ENCODE measurements at regions not wholly inside any gene's neighbourhood (a gene's known extent, or its start where the extent isn't known, plus 50 kb on each side); places are given as distances from the start of the nearest gene placed in this dataset.

DNA sequence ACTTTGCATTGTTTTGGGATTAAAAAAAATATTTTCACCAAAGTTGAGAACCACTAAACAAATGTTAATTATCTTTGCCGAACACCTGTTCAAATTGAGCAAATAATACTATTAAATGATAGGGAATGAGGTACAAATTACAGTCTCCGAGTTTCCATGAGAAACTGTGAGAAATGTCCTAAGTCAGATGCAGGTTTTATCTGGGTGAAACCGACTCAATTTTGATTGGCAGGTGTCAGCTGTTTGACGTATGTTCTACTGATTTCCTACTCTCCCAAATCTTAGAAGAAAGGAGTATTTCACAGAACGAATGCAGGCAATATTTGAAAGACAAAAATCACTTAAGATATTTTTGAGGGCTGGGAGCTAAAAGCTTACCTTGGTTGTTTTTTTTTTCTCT is 622.0 kb upstream of the GOT2 start:
- TF ChIP-seq EZH2 (IDR thresholded peaks at IDR 0.05; ENCODE audit: insufficient read depth, poor library complexity, severe bottlenecking) (no peak), EZH2phosphoT487 (IDR thresholded peaks at IDR 0.05; ENCODE audit: insufficient read depth, low read depth) (no peak)
- DNase-seq = no peak
- H3K9ac ChIP-seq = no peak overlapping the region
- H3K36me3 ChIP-seq (ENCODE audit: low read depth) = no peaks in the 10 kb centered on the region
- H3K27me3 ChIP-seq (replicated peaks; ENCODE audit: insufficient read depth) = no peaks in the 10 kb centered on the region
- H3K9me2 ChIP-seq (ENCODE audit: insufficient read depth) = no peaks in the 10 kb centered on the region
- H3K4me1 ChIP-seq (ENCODE audit: insufficient read depth) = no peaks in the 10 kb centered on the region
- no peaks in the 10 kb centered on the region for H3K9me3 ChIP-seq (ENCODE audit: low read depth)
- no peaks in the 10 kb centered on the region for H3K79me2 ChIP-seq (ENCODE audit: insufficient read depth)
- no peaks in the 10 kb centered on the region for H4K20me1 ChIP-seq (ENCODE audit: insufficient read depth)
- in situ Hi-C loops (cut with MboI) = no loop called here
- H3K27ac ChIP-seq = no peak overlapping the region
- H3K4me3 ChIP-seq = no peak overlapping the region
- no peak overlapping the region for H3K4me2 ChIP-seq (ENCODE audit: unreplicated experiment)
- H2AFZ ChIP-seq = no peak overlapping the region
- 23 to 28% methylated on average over 5 of the region's 5 CpGs for WGBS, 2 experiments (ENCODE audit: low coverage in 1 of 2, low lambda C conversion rate in 2 of 2, missing lambda C conversion rate in 2 of 2)
- no peaks in the 10 kb centered on the region for H3F3A ChIP-seq (ENCODE audit: insufficient read depth)

DNA sequence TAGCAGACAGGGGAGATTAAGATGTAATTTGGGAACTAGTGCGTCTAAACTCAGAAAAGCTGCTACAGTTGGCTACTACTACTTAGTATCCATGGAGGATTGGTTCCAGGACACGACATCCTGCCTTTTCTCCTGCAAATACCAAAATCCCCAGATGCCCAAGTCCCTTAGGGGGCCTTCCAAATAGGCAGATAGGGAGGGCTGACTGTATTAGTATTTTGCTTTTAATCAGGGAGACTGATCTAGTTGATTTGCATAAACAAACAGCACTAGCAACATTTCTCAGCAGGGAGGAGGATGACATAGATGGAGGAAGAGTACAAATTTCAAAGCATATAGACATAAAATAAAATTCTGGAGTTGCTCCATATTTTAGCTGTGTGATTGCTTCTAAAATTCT is 621.6 kb upstream of the GOT2 start:
- TF ChIP-seq EZH2phosphoT487 (IDR thresholded peaks at IDR 0.05; ENCODE audit: insufficient read depth, low read depth) (no peak), EZH2 (IDR thresholded peaks at IDR 0.05; ENCODE audit: insufficient read depth, poor library complexity, severe bottlenecking) (no peak)
- H4K20me1 ChIP-seq (ENCODE audit: insufficient read depth) = no peaks in the 10 kb centered on the region
- in situ Hi-C loops (cut with MboI) = no loop called here

DNA sequence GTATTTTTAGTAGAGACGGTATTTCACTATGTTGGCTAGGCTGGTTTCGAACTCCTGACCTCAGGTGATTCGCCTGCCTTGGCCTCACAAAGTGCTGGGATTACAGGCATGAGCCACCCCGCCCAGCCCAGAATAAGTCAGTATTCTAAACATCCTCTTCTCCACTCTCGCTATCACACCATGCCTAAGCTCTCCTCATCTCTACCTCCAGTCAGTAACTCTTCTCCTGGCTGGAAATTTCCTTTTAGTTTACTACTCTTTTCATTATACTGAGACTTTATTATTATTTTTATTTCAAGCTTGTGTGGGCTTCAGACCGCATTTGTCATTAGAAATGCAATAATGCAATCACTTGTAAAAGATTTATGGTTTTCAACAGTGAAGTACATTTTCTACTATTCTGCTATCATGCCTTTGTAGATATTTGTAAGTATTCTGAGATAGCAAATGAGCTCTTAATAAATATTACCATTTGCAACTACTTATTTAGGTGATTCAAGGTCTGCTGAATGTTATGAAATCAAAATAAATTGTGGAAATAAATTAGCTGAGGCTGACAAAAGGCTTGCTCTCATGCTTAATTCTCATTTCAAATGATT is 617.3 kb upstream of the GOT2 start:
- no peaks in the 10 kb centered on the region for H3K9me2 ChIP-seq (ENCODE audit: insufficient read depth)
- no peak overlapping the region for H3K9ac ChIP-seq
- in situ Hi-C loops (cut with MboI) = no loop called here
- H3K4me2 ChIP-seq (ENCODE audit: unreplicated experiment) = no peak overlapping the region
- no peaks in the 10 kb centered on the region for H3K79me2 ChIP-seq (ENCODE audit: insufficient read depth)
- no peak overlapping the region for H3K4me3 ChIP-seq
- H3K9me3 ChIP-seq (ENCODE audit: low read depth) = no peaks in the 10 kb centered on the region
- TF ChIP-seq EZH2 (IDR thresholded peaks at IDR 0.05; ENCODE audit: insufficient read depth, poor library complexity, severe bottlenecking) = no peak
- no peak for TF ChIP-seq EZH2phosphoT487 (IDR thresholded peaks at IDR 0.05; ENCODE audit: insufficient read depth, low read depth)
- H3K36me3 ChIP-seq (ENCODE audit: low read depth) = no peaks in the 10 kb centered on the region
- WGBS, 2 experiments (ENCODE audit: low coverage in 1 of 2, low lambda C conversion rate in 2 of 2, missing lambda C conversion rate in 2 of 2) = 35% methylated on average over 6 of the region's 6 CpGs
- H3K4me1 ChIP-seq (ENCODE audit: insufficient read depth) = no peaks in the 10 kb centered on the region
- no peaks in the 10 kb centered on the region for H3K27me3 ChIP-seq (replicated peaks; ENCODE audit: insufficient read depth)
- H3F3A ChIP-seq (ENCODE audit: insufficient read depth) = no peaks in the 10 kb centered on the region
- no peak for DNase-seq
- H2AFZ ChIP-seq = no peak overlapping the region
- H4K20me1 ChIP-seq (ENCODE audit: insufficient read depth) = no peaks in the 10 kb centered on the region
- no peak overlapping the region for H3K27ac ChIP-seq

More for the DNA sequence above, 621.6 kb upstream of the GOT2 start:
- Histone ChIP-seq H3K4me1 (ENCODE audit: insufficient read depth) (no peaks in the 10 kb centered on the region), H3K79me2 (ENCODE audit: insufficient read depth) (no peaks in the 10 kb centered on the region), H3K4me2 (ENCODE audit: unreplicated experiment) (no peak overlapping the region), H3K4me3 (no peak overlapping the region), H3K9me2 (ENCODE audit: insufficient read depth) (no peaks in the 10 kb centered on the region), H3K36me3 (ENCODE audit: low read depth) (no peaks in the 10 kb centered on the region), H2AFZ (no peak overlapping the region), H3K27ac (no peak overlapping the region), H3K9me3 (ENCODE audit: low read depth) (no peaks in the 10 kb centered on the region), H3K9ac (no peak overlapping the region), H3F3A (ENCODE audit: insufficient read depth) (no peaks in the 10 kb centered on the region), H3K27me3 (replicated peaks; ENCODE audit: insufficient read depth) (no peaks in the 10 kb centered on the region)
- WGBS, 2 experiments (ENCODE audit: low coverage in 1 of 2, low lambda C conversion rate in 2 of 2, missing lambda C conversion rate in 2 of 2) = 11 to 16% methylated on average over 2 of the region's 2 CpGs
- DNase-seq = no peak

DNA sequence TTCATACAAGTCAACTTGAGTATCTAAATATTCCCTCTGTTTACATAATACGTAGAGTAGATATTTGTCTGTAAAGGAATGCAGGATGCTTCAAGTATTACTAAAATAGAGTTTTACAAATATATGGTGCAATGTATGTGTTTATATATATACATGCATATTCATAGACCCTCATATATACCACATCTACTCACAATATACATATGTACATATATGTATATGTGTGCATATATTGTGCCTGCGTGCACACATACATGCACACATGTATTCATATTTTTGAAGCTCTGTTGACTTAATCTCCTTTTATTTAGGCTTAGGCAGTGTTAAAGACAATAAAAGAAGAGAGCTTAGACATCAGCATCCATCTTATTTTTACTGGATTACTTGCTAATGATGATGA is 616.6 kb upstream of the GOT2 start:
- H3K36me3 ChIP-seq (ENCODE audit: low read depth) = no peaks in the 10 kb centered on the region
- H3K27me3 ChIP-seq (replicated peaks; ENCODE audit: insufficient read depth) = no peaks in the 10 kb centered on the region
- H3F3A ChIP-seq (ENCODE audit: insufficient read depth) = no peaks in the 10 kb centered on the region
- no peaks in the 10 kb centered on the region for H3K4me1 ChIP-seq (ENCODE audit: insufficient read depth)
- H2AFZ ChIP-seq = no peak overlapping the region
- no peaks in the 10 kb centered on the region for H3K9me3 ChIP-seq (ENCODE audit: low read depth)
- no peak for DNase-seq
- no peak overlapping the region for H3K4me2 ChIP-seq (ENCODE audit: unreplicated experiment)
- H3K79me2 ChIP-seq (ENCODE audit: insufficient read depth) = no peaks in the 10 kb centered on the region
- H3K27ac ChIP-seq = no peak overlapping the region
- no peak overlapping the region for H3K9ac ChIP-seq
- H4K20me1 ChIP-seq (ENCODE audit: insufficient read depth) = no peaks in the 10 kb centered on the region
- WGBS, 2 experiments (ENCODE audit: low coverage in 1 of 2, low lambda C conversion rate in 2 of 2, missing lambda C conversion rate in 2 of 2) = 25 to 29% methylated on average over 2 of the region's 2 CpGs
- no peaks in the 10 kb centered on the region for H3K9me2 ChIP-seq (ENCODE audit: insufficient read depth)
- H3K4me3 ChIP-seq = no peak overlapping the region
- TF ChIP-seq EZH2 (IDR thresholded peaks at IDR 0.05; ENCODE audit: insufficient read depth, poor library complexity, severe bottlenecking) = no peak
- no peak for TF ChIP-seq EZH2phosphoT487 (IDR thresholded peaks at IDR 0.05; ENCODE audit: insufficient read depth, low read depth)
- in situ Hi-C loops (cut with MboI) = no loop called here

- Histone ChIP-seq H3F3A (ENCODE audit: insufficient read depth) (no peaks in the 10 kb centered on the region), H4K20me1 (ENCODE audit: insufficient read depth) (no peaks in the 10 kb centered on the region; the same call in 1 of the 2 replicates), H3K9me2 (ENCODE audit: insufficient read depth) (no peaks in the 10 kb centered on the region), H2AFZ (no peak overlapping the region), H3K4me1 (ENCODE audit: insufficient read depth) (no peaks in the 10 kb centered on the region), H3K79me2 (ENCODE audit: insufficient read depth) (no peaks in the 10 kb centered on the region), H3K27ac (no peak overlapping the region), H3K9ac (no peak overlapping the region), H3K4me2 (ENCODE audit: unreplicated experiment) (no peak overlapping the region), H3K36me3 (ENCODE audit: low read depth) (no peaks in the 10 kb centered on the region), H3K9me3 (ENCODE audit: low read depth) (no peaks in the 10 kb centered on the region), H3K27me3 (replicated peaks; ENCODE audit: insufficient read depth) (no peaks in the 10 kb centered on the region), H3K4me3 (no peak overlapping the region)
- in situ Hi-C loops (cut with MboI) = no loop called here
- TF ChIP-seq EZH2 (IDR thresholded peaks at IDR 0.05; ENCODE audit: insufficient read depth, poor library complexity, severe bottlenecking) (no peak), EZH2phosphoT487 (IDR thresholded peaks at IDR 0.05; ENCODE audit: insufficient read depth, low read depth) (no peak)
- whole genome bisulfite sequencing, 2 experiments (ENCODE audit: low coverage in 1 of 2, low lambda C conversion rate in 2 of 2, missing lambda C conversion rate in 2 of 2) = 9 to 11% methylated on average over 3 of the region's 3 CpGs
- DNase-seq = no peak
These were observed 608.6 kb upstream of the GOT2 start for GRCh38 chr16:59342669-59343068.
